AG04450 (cell line): ENCODE measurements at regions not wholly inside any gene's neighbourhood (a gene's known extent, or its start where the extent isn't known, plus 50 kb on each side); places are given as distances from the start of the nearest gene placed in this dataset.

Experiments
- CTCF ChIA-PET: fragments of 300-600, 350-600 bp; formaldehyde crosslinking; extraction: SDS; loops from one replicate; lab custom pipeline; 2022; ENCODE audit warnings: antibody characterized with exemption, inconsistent platforms; lab: Charles Lee
- POLR2A ChIA-PET: fragments of 350-600 bp; formaldehyde crosslinking; extraction: SDS; loops from one replicate; lab custom pipeline; 2021; ENCODE audit warnings: antibody characterized with exemption, inconsistent platforms; lab: Yijun Ruan, JAX
- DNase-seq: peaks from one replicate; pipeline ENCODE4 v3.0.0-alpha.2; 2011; ENCODE audit warnings: low read depth, low spot score
- H3K27ac ChIP-seq: one replicate; pipeline ENCODE4 v1.5.1; 2012; ENCODE audit warnings: low read depth, low read length, control low read depth
- H3K27me3 ChIP-seq: one replicate; pipeline ENCODE4 v1.6.0; 2012; ENCODE audit warnings: low read length; ENCODE audit not compliant: control insufficient read depth, insufficient read depth
- H3K4me3 ChIP-seq: 2 replicates; pipeline ENCODE4 v1.5.1; 2011; ENCODE audit warnings: mild to moderate bottlenecking, low read depth, low read length, control low read depth
- H3K9me3 ChIP-seq: 2 replicates; pipeline ENCODE4 v1.5.1; 2012; ENCODE audit warnings: low read length; ENCODE audit not compliant: control insufficient read depth, insufficient read depth
- TF ChIP-seq, protein P1 (sequence below): IDR thresholded peaks from 2 replicates; pipeline ENCODE4 v1.5.1; 2011; ENCODE audit warnings: low read depth, low read length, control low read depth, inconsistent platforms

DNA sequence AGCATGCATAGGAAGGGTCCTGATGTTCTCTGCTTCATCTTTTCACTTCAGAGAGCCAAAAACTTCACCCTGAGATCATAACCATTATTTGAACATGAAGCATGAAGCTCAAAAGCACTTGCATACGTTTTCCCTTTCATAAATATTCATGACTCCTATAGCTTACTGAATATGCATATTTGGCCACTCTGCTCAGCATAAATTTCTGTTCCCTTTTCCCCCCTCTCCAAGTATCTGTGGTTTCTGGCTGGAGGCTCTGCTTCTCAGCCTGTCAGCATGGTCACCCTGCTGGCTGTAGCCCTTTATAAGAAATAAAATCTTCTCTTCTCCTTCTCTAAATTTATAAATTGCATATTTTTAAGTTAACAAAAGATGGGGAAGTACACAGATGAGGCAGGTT, 384.7 kb upstream of the AGA start:
- ChIA-PET CTCF (no interaction called here), POLR2A (no interaction called here)
- H3K4me3 ChIP-seq, result no peak overlapping the region
- TF ChIP-seq, protein P1, sequence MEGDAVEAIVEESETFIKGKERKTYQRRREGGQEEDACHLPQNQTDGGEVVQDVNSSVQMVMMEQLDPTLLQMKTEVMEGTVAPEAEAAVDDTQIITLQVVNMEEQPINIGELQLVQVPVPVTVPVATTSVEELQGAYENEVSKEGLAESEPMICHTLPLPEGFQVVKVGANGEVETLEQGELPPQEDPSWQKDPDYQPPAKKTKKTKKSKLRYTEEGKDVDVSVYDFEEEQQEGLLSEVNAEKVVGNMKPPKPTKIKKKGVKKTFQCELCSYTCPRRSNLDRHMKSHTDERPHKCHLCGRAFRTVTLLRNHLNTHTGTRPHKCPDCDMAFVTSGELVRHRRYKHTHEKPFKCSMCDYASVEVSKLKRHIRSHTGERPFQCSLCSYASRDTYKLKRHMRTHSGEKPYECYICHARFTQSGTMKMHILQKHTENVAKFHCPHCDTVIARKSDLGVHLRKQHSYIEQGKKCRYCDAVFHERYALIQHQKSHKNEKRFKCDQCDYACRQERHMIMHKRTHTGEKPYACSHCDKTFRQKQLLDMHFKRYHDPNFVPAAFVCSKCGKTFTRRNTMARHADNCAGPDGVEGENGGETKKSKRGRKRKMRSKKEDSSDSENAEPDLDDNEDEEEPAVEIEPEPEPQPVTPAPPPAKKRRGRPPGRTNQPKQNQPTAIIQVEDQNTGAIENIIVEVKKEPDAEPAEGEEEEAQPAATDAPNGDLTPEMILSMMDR, result no peak
- H3K27me3 ChIP-seq, result no peaks in the 10 kb centered on the region
- DNase-seq, result no peak
- H3K9me3 ChIP-seq, result no peaks in the 10 kb centered on the region
- H3K27ac ChIP-seq, result no peak overlapping the region

DNA sequence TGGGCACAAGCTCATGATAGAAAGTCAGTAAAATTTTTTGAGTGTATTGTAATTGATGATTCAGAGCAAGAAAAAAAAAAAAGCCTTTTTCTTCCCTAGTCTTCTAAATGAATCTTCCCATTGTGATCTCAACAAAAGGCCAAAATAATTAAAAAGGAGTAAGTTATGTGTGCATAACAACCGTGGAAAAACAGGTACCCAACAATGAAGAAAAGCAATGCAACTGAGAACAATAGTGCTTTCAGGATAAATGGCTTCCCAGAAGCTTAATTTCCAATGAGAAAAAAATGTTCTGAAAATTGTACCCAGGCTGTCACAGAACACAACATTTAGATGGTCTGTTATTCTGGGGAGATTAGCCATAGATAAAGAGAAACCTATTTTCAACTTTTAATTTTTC, 399.0 kb upstream of the AGA start:
- CTCF ChIA-PET, result no interaction called here
- DNase-seq, result no peak

DNA sequence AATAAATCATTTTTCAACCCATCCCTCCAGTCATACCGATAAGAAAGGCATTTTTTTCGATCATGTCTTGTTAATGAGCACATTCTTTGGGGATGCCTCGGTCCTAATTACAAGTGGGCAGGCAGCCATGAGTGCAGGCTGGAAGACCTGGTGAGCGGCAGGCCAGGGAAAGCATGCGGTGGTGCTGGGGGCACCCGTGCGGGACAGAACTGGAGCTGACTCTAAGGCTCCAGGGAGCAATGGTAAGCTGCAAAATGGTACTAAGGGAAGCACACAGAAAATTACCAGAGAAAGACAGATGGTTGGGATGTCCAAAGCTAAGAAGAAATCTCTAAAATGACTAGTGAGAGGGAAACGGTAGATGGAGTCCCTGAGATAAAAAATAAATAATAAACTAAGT, 411.0 kb upstream of the AGA start:
- H3K4me3 ChIP-seq, result no peak overlapping the region
- CTCF ChIA-PET, result no interaction called here
- H3K27ac ChIP-seq, result no peak overlapping the region
- no peak for DNase-seq
- TF ChIP-seq, protein P1, result no peak
- H3K9me3 ChIP-seq, result no peaks in the 10 kb centered on the region
- no peaks in the 10 kb centered on the region for H3K27me3 ChIP-seq
- POLR2A ChIA-PET, result interaction anchor here (0.7 kb wide), 1 partner anchor 128 kb away, joined by 3 read pairs; no protein-coding TSS in a partner anchor

More for the DNA sequence above, 399.0 kb upstream of the AGA start:
- POLR2A ChIA-PET, result no interaction called here
- Histone ChIP-seq H3K27ac (no peak overlapping the region), H3K27me3 (no peaks in the 10 kb centered on the region), H3K9me3 (no peaks in the 10 kb centered on the region), H3K4me3 (no peak overlapping the region)
- TF ChIP-seq, protein P1, result no peak

DNA sequence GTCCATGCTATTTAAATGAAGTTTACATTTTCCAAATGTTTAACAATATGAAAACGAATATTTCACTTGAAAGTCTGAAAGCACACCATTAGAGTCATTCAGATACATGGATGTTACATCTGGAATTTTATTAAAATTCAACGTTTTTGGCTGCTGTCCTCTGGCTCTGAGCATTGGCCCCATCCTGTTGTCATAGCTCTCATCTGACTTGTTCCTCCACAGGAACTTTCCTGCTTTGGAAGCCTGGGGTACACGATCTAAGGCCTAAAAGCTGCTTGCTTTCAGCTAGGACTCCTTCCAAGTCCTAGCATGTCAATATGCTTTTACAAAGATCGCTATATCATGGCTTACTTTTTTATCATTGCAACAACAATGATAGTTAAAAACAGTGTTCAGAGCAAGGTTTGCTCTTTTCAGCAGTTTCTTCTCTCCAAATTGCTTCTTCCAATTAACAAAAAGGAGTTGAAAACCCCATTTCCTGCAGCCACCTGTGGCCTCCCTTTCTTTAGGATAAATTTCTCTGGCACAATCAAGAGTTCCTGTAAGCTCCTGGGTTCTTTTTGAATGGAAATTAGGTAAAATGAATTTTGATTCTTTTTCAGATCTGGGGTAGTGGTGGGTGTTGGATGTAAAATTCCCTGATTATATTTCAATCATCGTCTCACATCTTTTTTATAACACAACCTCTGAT, 413.4 kb upstream of the AGA start:
- ChIA-PET CTCF (no interaction called here), POLR2A (no interaction called here)
- TF ChIP-seq, protein P1, result no peak
- H3K4me3 ChIP-seq, result no peak overlapping the region
- H3K27ac ChIP-seq, result no peak overlapping the region
- H3K27me3 ChIP-seq, result no peaks in the 10 kb centered on the region
- DNase-seq, result no peak
- H3K9me3 ChIP-seq, result no peaks in the 10 kb centered on the region

DNA sequence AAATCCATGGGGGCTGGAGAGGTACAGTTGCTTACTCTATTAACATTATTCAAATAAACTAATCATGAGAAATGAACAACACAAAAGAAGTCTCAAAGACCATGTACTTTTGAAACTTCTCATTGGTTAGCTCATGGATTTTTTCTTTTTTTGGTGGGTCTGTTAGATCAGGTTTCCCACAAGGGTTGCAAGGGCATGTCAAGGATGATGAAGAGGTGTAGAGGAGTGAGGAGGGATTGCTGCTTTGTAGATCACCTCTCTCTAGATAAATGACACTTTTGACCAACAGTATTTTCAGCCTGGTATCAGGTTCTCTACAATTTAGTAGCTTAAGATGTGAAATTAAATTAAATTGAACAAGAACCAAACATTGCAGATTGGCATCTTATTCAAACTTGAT, 417.9 kb upstream of the AGA start:
- ChIA-PET POLR2A (no interaction called here), CTCF (no interaction called here)
- H3K4me3 ChIP-seq, result no peak overlapping the region
- no peaks in the 10 kb centered on the region for H3K27me3 ChIP-seq
- TF ChIP-seq, protein P1, result no peak
- H3K9me3 ChIP-seq, result peaks cover 15% of the 10 kb centered on the region
- H3K27ac ChIP-seq, result no peak overlapping the region
- DNase-seq, result no peak
